ENCODE measurements at regions not wholly inside any gene's neighbourhood (a gene's known extent, or its start where the extent isn't known, plus 50 kb on each side); places are given as distances from the start of the nearest gene placed in this dataset.
A peak's percentile ranks its signal among the peaks of the same experiment; 100 is the strongest.

- no peak for DNase-seq
Measured at GRCh38 chr22:27682437-27682836, 119.1 kb downstream of the MN1 start.

- no peak for DNase-seq
Measured at GRCh38 chr22:27684901-27685300, 116.7 kb downstream of the MN1 start.

- no peak for DNase-seq
Measured at GRCh38 chr22:27685515-27685914, 116.0 kb downstream of the MN1 start.

- DNase-seq, result no peak
Measured at GRCh38 chr22:27685970-27686369, 115.6 kb downstream of the MN1 start.

GRCh38 chr22:27686534-27686933 is 115.0 kb downstream of the MN1 start:
- DNase-seq, result peak; percentile 49

- no peak for DNase-seq
Measured at GRCh38 chr22:27687984-27688545, 113.5 kb downstream of the MN1 start.

- DNase-seq, result no peak
Measured at GRCh38 chr22:27689664-27690063, 111.9 kb downstream of the MN1 start.

GRCh38 chr22:27690599-27690998 is 111.0 kb downstream of the MN1 start:
- DNase-seq, result no peak

GRCh38 chr22:27692243-27692642 is 109.3 kb downstream of the MN1 start:
- no peak for DNase-seq

- DNase-seq, result no peak
Measured at GRCh38 chr22:27695925-27696324, 105.6 kb downstream of the MN1 start.

- no peak for DNase-seq
Measured at GRCh38 chr22:27697888-27698287, 103.7 kb downstream of the MN1 start.

All from right hindlimb (tissue), 1 donor.